IMR-90 (cell line): ENCODE measurements at regions not wholly inside any gene's neighbourhood (a gene's known extent, or its start where the extent isn't known, plus 50 kb on each side); places are given as distances from the start of the nearest gene placed in this dataset.

Source experiments
- ATAC-seq: fragments of 200-7000 bp; cut with Tn5 transposase; 2 replicates; pipeline ENCODE4 v1.9.1; 2020; ENCODE audit warnings: low read depth, mild to moderate bottlenecking, moderate library complexity
- BruUV-seq: library from RNA; stranded (reverse); fragments of 400-500 nt; replicated peaks from 2 replicates; lab custom pipeline; 2021; lab: Mats Ljungman, UMichigan
- CTCF ChIA-PET: fragments of 300-600 bp; formaldehyde crosslinking; extraction: SDS; loops from one replicate; lab custom pipeline; 2021; ENCODE audit warnings: antibody characterized with exemption; lab: Yijun Ruan, JAX
- POLR2A ChIA-PET: fragments of 300-600 bp; sonication (Branson Sonifier 250); formaldehyde crosslinking; loops from one replicate; lab custom pipeline; 2022; ENCODE audit warnings: antibody characterized with exemption; ENCODE audit not compliant: unreplicated experiment; lab: Charles Lee
- DNase-seq: peaks from one replicate; pipeline ENCODE4 v3.0.0; 2013
- H2AFZ ChIP-seq: replicated peaks from 2 replicates; pipeline ENCODE3; 2013; ENCODE audit warnings: low read length, mild to moderate bottlenecking; ENCODE audit not compliant: poor library complexity
- H2AK5ac ChIP-seq: 2 replicates; pipeline ENCODE4 v1.6.1; 2013; ENCODE audit warnings: low read depth, low read length, inconsistent platforms
- H2AK9ac ChIP-seq: replicated peaks from 2 replicates; pipeline ENCODE3; 2013; ENCODE audit warnings: mild to moderate bottlenecking, low read depth, low read length, moderate library complexity; ENCODE audit not compliant: poor library complexity
- H2BK120ac ChIP-seq: 2 replicates; pipeline ENCODE4 v1.6.1; 2013; ENCODE audit warnings: low read depth, low read length, inconsistent platforms
- H2BK15ac ChIP-seq: 3 replicates; pipeline ENCODE4 v1.6.1; 2013; ENCODE audit warnings: low read depth, low read length, inconsistent platforms
- H2BK20ac ChIP-seq: 2 replicates; pipeline ENCODE4 v1.6.1; 2013; ENCODE audit warnings: low read depth, mild to moderate bottlenecking, inconsistent platforms, low read length, moderate library complexity
- H2BK5ac ChIP-seq: 2 replicates; pipeline ENCODE4 v1.6.1; 2013; ENCODE audit warnings: mild to moderate bottlenecking, low read depth, low read length, inconsistent platforms; ENCODE audit not compliant: poor library complexity, severe bottlenecking
- H3K14ac ChIP-seq: replicated peaks from 2 replicates; pipeline ENCODE4 v1.6.1; 2013; ENCODE audit warnings: low read depth, low read length, inconsistent platforms
- H3K18ac ChIP-seq: 2 replicates; pipeline ENCODE4 v1.6.1; 2013; ENCODE audit warnings: low read depth, low read length, control low read depth
- H3K23ac ChIP-seq: 2 replicates; pipeline ENCODE4 v1.6.1; 2013; ENCODE audit warnings: low read depth, low read length, inconsistent platforms
- H3K27ac ChIP-seq: 2 replicates; pipeline ENCODE4 v1.5.1; 2013; ENCODE audit warnings: mild to moderate bottlenecking, control low read depth, low read length; ENCODE audit not compliant: insufficient read depth
- H3K27me3 ChIP-seq: 2 replicates; pipeline ENCODE4 v1.6.1; 2013; ENCODE audit warnings: low read length; ENCODE audit not compliant: control insufficient read depth, insufficient read depth
- H3K36me3 ChIP-seq: 2 replicates; pipeline ENCODE4 v1.6.1; 2013; ENCODE audit warnings: low read length, mixed read lengths; ENCODE audit not compliant: control insufficient read depth, insufficient read depth
- H3K4ac ChIP-seq: 2 replicates; pipeline ENCODE4 v1.6.1; 2013; ENCODE audit warnings: low read depth, low read length, inconsistent platforms
- H3K4me1 ChIP-seq: 2 replicates; pipeline ENCODE4 v1.6.1; 2013; ENCODE audit warnings: low read length, mixed read lengths; ENCODE audit not compliant: control insufficient read depth, insufficient read depth
- H3K4me2 ChIP-seq: 2 replicates; pipeline ENCODE4 v1.6.1; 2013; ENCODE audit warnings: low read depth, mild to moderate bottlenecking, control low read depth, low read length, moderate library complexity
- H3K4me3 ChIP-seq: 2 replicates; pipeline ENCODE4 v1.5.1; 2013; ENCODE audit warnings: low read depth, mild to moderate bottlenecking, control low read depth, low read length, moderate library complexity; ENCODE audit not compliant: insufficient read depth
- H3K56ac ChIP-seq: 2 replicates; pipeline ENCODE4 v1.6.1; 2013; ENCODE audit warnings: low read length, inconsistent platforms; ENCODE audit not compliant: insufficient read depth; ENCODE audit errors: extremely low read depth
- H3K79me1 ChIP-seq, 2 experiments: 2 replicates each; pipeline ENCODE4 v1.6.1; 2013; ENCODE audit warnings: low read length in 2 of 2, inconsistent platforms in 1 of 2, low read depth in 1 of 2
- H3K9ac ChIP-seq: 2 replicates; pipeline ENCODE4 v1.6.1; 2013; ENCODE audit warnings: low read depth, low read length, control low read depth
- H3K9me1 ChIP-seq: 2 replicates; pipeline ENCODE4 v1.6.1; 2013; ENCODE audit warnings: low read length, inconsistent platforms; ENCODE audit not compliant: insufficient read depth
- H3K9me3 ChIP-seq: 2 replicates; pipeline ENCODE4 v1.6.1; 2013; ENCODE audit warnings: low read length; ENCODE audit not compliant: control insufficient read depth, insufficient read depth
- H4K20me1 ChIP-seq: 2 replicates; pipeline ENCODE4 v1.6.1; 2013; ENCODE audit warnings: low read length, inconsistent platforms; ENCODE audit not compliant: insufficient read depth
- H4K5ac ChIP-seq: 2 replicates; pipeline ENCODE4 v1.6.1; 2013; ENCODE audit warnings: mild to moderate bottlenecking, low read depth, low read length, control low read depth
- H4K8ac ChIP-seq, 2 experiments: 2 replicates each; pipeline ENCODE4 v1.6.1; 2013; ENCODE audit warnings: low read depth in 2 of 2, low read length in 2 of 2, control low read depth in 1 of 2, inconsistent platforms in 1 of 2
- H4K91ac ChIP-seq: 2 replicates; pipeline ENCODE4 v1.6.1; 2013; ENCODE audit warnings: low read depth, low read length, inconsistent platforms; ENCODE audit not compliant: insufficient read depth
- BHLHE40 ChIP-seq: fragments of 150-350 bp; IDR thresholded peaks from 2 replicates; pipeline ENCODE4 v1.6.1; 2016; ENCODE audit warnings: mild to moderate bottlenecking, low read depth, low read length
- CEBPB ChIP-seq: IDR thresholded peaks from 2 replicates; pipeline ENCODE4 v1.6.1; 2012; ENCODE audit warnings: low read depth, low read length, improper control_type of control experiment
- CHD1 ChIP-seq: IDR thresholded peaks from 2 replicates; pipeline ENCODE4 v1.6.1; 2012; ENCODE audit warnings: low read depth, low read length, improper control_type of control experiment
- FOS ChIP-seq: fragments of 150-350 bp; IDR thresholded peaks from 2 replicates; pipeline ENCODE4 v1.6.1; 2016; ENCODE audit warnings: low read depth, low read length
- MAFK ChIP-seq: IDR thresholded peaks from 2 replicates; pipeline ENCODE4 v1.6.1; 2012; ENCODE audit warnings: low read depth, low read length, improper control_type of control experiment
- MAZ ChIP-seq: IDR thresholded peaks from 2 replicates; pipeline ENCODE4 v1.6.1; 2012; ENCODE audit warnings: low read depth, mild to moderate bottlenecking, low read length, improper control_type of control experiment, moderate library complexity, borderline replicate concordance
- MXI1 ChIP-seq: IDR thresholded peaks from 2 replicates; pipeline ENCODE4 v1.6.1; 2012; ENCODE audit warnings: low read depth, mild to moderate bottlenecking, low read length, moderate library complexity, borderline replicate concordance
- NFE2L2 ChIP-seq: fragments of 150-350 bp; IDR thresholded peaks from 2 replicates; pipeline ENCODE4 v1.6.1; 2016; ENCODE audit warnings: low read depth, mild to moderate bottlenecking, low read length
- POLR2A ChIP-seq: IDR thresholded peaks from 2 replicates; pipeline ENCODE4 v1.6.1; 2012; ENCODE audit warnings: mild to moderate bottlenecking, low read depth, low read length
- RAD21 ChIP-seq: IDR thresholded peaks from 2 replicates; pipeline ENCODE4 v1.6.1; 2012; ENCODE audit warnings: low read length, improper control_type of control experiment
- RCOR1 ChIP-seq: IDR thresholded peaks from 2 replicates; pipeline ENCODE4 v1.6.1; 2012; ENCODE audit warnings: mild to moderate bottlenecking, low read length, improper control_type of control experiment; ENCODE audit not compliant: insufficient replicate concordance
- RFX5 ChIP-seq: IDR thresholded peaks from 2 replicates; pipeline ENCODE4 v1.8.0; 2012; ENCODE audit warnings: low read depth, mild to moderate bottlenecking, low read length, moderate library complexity
- SMC3 ChIP-seq: fragments of 150-350 bp; IDR thresholded peaks from 2 replicates; pipeline ENCODE4 v1.6.1; 2016; ENCODE audit warnings: low read depth, mild to moderate bottlenecking, antibody characterized with exemption, low read length, moderate library complexity
- WGBS, 2 experiments: methylation state at CpG; one replicate each; pipeline versions ENCODE4 v1.1.5 to v1.1.7; 2013; ENCODE audit warnings: missing lambda C conversion rate in 2 of 2; ENCODE audit not compliant: insufficient read length in 1 of 2; ENCODE audit errors: extremely low coverage in 2 of 2; 5-methylcytosine and 5-hydroxymethylcytosine counted together
- dilution Hi-C: fragments of 300-500 bp; cut with HindIII; formaldehyde crosslinking; loops from one replicate; pipeline ENCODE4 v1.14.3; 2018; ENCODE audit warnings: low sequenced_read_pairs; ENCODE audit not compliant: unreplicated experiment
- in situ Hi-C: fragments of 300-500 bp; cut with MboI; formaldehyde crosslinking; loops from 3 replicates; pipeline ENCODE4 v1.14.3; 2019; ENCODE audit warnings: low sequenced_read_pairs, inconsistent platforms, mixed read lengths
- intact Hi-C: fragments of 100-400 bp; cut with micrococcal nuclease; formaldehyde crosslinking; loops from 2 replicates; pipeline ENCODE4 v1.10.0; 2022
- TF ChIP-seq, protein P1 (sequence below): fragments of 150-350 bp; IDR thresholded peaks from 2 replicates; pipeline ENCODE4 v1.6.1; 2016; ENCODE audit warnings: low read depth, mild to moderate bottlenecking, low read length, moderate library complexity, borderline replicate concordance

- Histone ChIP-seq H3K9ac (no peak overlapping the region), H3K4me3 (no peak overlapping the region), H2BK5ac (no peak overlapping the region), H3K9me3 (peaks cover 6% of the 10 kb centered on the region), H3K27ac (no peak overlapping the region), H4K20me1 (no peaks in the 10 kb centered on the region), H4K5ac (no peak overlapping the region), H3K23ac (no peak overlapping the region), H3K14ac (no peak overlapping the region), H3K9me1 (no peaks in the 10 kb centered on the region), H3K56ac (no peak overlapping the region), H2BK15ac (no peak overlapping the region), H2AK9ac (no peak overlapping the region), H2AK5ac (no peak overlapping the region), H3K27me3 (no peaks in the 10 kb centered on the region), H3K4me1 (no peaks in the 10 kb centered on the region), H2BK120ac (no peak overlapping the region), H3K4me2 (no peak overlapping the region), H3K18ac (no peak overlapping the region), H4K91ac (no peak overlapping the region), H2BK20ac (no peak overlapping the region), H4K8ac (no peak overlapping the region), H3K36me3 (no peaks in the 10 kb centered on the region), H3K79me1 (no peaks in the 10 kb centered on the region), H3K4ac (no peak overlapping the region), H2AFZ (no peak overlapping the region)
- TF ChIP-seq RFX5: no peak
- TF ChIP-seq CEBPB: no peak
- TF ChIP-seq MXI1: no peak
- no peak for TF ChIP-seq SMC3
- TF ChIP-seq RAD21: no peak
- TF ChIP-seq POLR2A: no peak
- no peak for TF ChIP-seq CHD1
- TF ChIP-seq BHLHE40: no peak
- TF ChIP-seq, protein P1, sequence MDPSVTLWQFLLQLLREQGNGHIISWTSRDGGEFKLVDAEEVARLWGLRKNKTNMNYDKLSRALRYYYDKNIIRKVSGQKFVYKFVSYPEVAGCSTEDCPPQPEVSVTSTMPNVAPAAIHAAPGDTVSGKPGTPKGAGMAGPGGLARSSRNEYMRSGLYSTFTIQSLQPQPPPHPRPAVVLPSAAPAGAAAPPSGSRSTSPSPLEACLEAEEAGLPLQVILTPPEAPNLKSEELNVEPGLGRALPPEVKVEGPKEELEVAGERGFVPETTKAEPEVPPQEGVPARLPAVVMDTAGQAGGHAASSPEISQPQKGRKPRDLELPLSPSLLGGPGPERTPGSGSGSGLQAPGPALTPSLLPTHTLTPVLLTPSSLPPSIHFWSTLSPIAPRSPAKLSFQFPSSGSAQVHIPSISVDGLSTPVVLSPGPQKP: no peak
- TF ChIP-seq RCOR1: no peak
- TF ChIP-seq MAFK: no peak
- TF ChIP-seq NFE2L2: no peak
- TF ChIP-seq FOS: no peak
- no peak for TF ChIP-seq MAZ
- no peak for DNase-seq
- no TSS peak for BruUV-seq
- no peak for ATAC-seq
- in situ Hi-C loops (no loop called here), intact Hi-C loops (no loop called here), dilution Hi-C loops (no loop called here)
- POLR2A ChIA-PET: no interaction called here
- WGBS, 2 experiments: no CpG with 5 or more reads among the region's 1 CpG
- CTCF ChIA-PET: no interaction called here
These were observed 415.8 kb upstream of the GRID2 start for GRCh38 chr4:91887926-91888325.
